Nephron (organoid): ENCODE measurements at regions not wholly inside any gene's neighbourhood (a gene's known extent, or its start where the extent isn't known, plus 50 kb on each side); places are given as distances from the start of the nearest gene placed in this dataset.
A peak's percentile ranks its signal among the peaks of the same experiment; 100 is the strongest.

ENCODE experiments used
- H3K27ac Mint-ChIP-seq, 3 experiments: 2 replicates each; pipeline ENCODE4 v1.8.0; 2020; ENCODE audit warnings: mixed read lengths in 3 of 3, mild to moderate bottlenecking in 2 of 3, moderate library complexity in 1 of 3
- H3K27me3 Mint-ChIP-seq: 2 replicates; pipeline ENCODE4 v1.8.0; 2021; ENCODE audit warnings: low read depth, mild to moderate bottlenecking, moderate library complexity, mixed read lengths
- H3K36me3 Mint-ChIP-seq: 2 replicates; pipeline ENCODE4 v1.8.0; 2020; ENCODE audit warnings: low read depth, mixed read lengths
- H3K4me1 Mint-ChIP-seq: 2 replicates; pipeline ENCODE4 v1.8.0; 2020; ENCODE audit warnings: mixed read lengths
- H3K4me3 Mint-ChIP-seq, 3 experiments: 2 replicates each; pipeline ENCODE4 v1.8.0; 2020; ENCODE audit warnings: mild to moderate bottlenecking in 3 of 3, mixed read lengths in 3 of 3, moderate library complexity in 2 of 3
- H3K9me3 Mint-ChIP-seq: 2 replicates; pipeline ENCODE4 v1.8.0; 2020; ENCODE audit warnings: mixed read lengths
- CTCF ChIP-seq, 3 experiments: fragments of 200-600 bp; sonication (generic); IDR thresholded peaks; one replicate each; pipeline ENCODE4 v1.5.0; 2021; ENCODE audit warnings: antibody characterized with exemption in 3 of 3; ENCODE audit not compliant: unreplicated experiment in 3 of 3

GRCh38 chr5:63220244-63220643 is 641.6 kb downstream of the LRRC70 start:
- Mint-ChIP-seq H3K9me3 (no peaks in the 10 kb centered on the region), H3K36me3 (no peaks in the 10 kb centered on the region), H3K27me3 (no peaks in the 10 kb centered on the region), H3K27ac (no peak overlapping the region), H3K4me3 (no peak overlapping the region), H3K4me1 (peaks cover 6% of the 10 kb centered on the region)
- TF ChIP-seq CTCF (IDR thresholded peaks at IDR 0.05; ENCODE audit: unreplicated experiment in 3 of 3) = no peak

- no peaks in the 10 kb centered on the region for H3K9me3 Mint-ChIP-seq
These were observed 638.8 kb downstream of the LRRC70 start for GRCh38 chr5:63217422-63217821.

GRCh38 chr5:63213256-63213655 is 634.6 kb downstream of the LRRC70 start:
- Mint-ChIP-seq H3K9me3 (no peaks in the 10 kb centered on the region), H3K4me1 (no peaks in the 10 kb centered on the region), H3K36me3 (no peaks in the 10 kb centered on the region), H3K27me3 (no peaks in the 10 kb centered on the region), H3K27ac (no peak overlapping the region), H3K4me3 (no peak overlapping the region)
- no peak for TF ChIP-seq CTCF (IDR thresholded peaks at IDR 0.05; ENCODE audit: unreplicated experiment in 3 of 3)

More at GRCh38 chr5:63217422-63217821, 638.8 kb downstream of the LRRC70 start:
- no peak overlapping the region for H3K4me3 Mint-ChIP-seq
- H3K27me3 Mint-ChIP-seq = no peaks in the 10 kb centered on the region
- no peak for TF ChIP-seq CTCF (IDR thresholded peaks at IDR 0.05; ENCODE audit: unreplicated experiment in 3 of 3)
- H3K27ac Mint-ChIP-seq = no peak overlapping the region
- H3K36me3 Mint-ChIP-seq = no peaks in the 10 kb centered on the region
- H3K4me1 Mint-ChIP-seq = peaks cover 6% of the 10 kb centered on the region

- Mint-ChIP-seq H3K4me3 (no peak overlapping the region), H3K27ac (peak overlapping the region in 1 of 3 experiments; percentile 10), H3K27me3 (no peaks in the 10 kb centered on the region), H3K9me3 (no peaks in the 10 kb centered on the region), H3K4me1 (no peaks in the 10 kb centered on the region), H3K36me3 (no peaks in the 10 kb centered on the region)
- TF ChIP-seq CTCF (IDR thresholded peaks at IDR 0.05; ENCODE audit: unreplicated experiment in 3 of 3) = no peak
These were observed 633.0 kb downstream of the LRRC70 start for GRCh38 chr5:63211448-63212132.

- H3K27ac Mint-ChIP-seq = no peak overlapping the region
- H3K4me1 Mint-ChIP-seq = no peaks in the 10 kb centered on the region
These were observed 627.4 kb downstream of the LRRC70 start for GRCh38 chr5:63205976-63206375.

More at GRCh38 chr5:63205976-63206375, 627.4 kb downstream of the LRRC70 start:
- TF ChIP-seq CTCF (IDR thresholded peaks at IDR 0.05; ENCODE audit: unreplicated experiment in 3 of 3) = no peak
- Mint-ChIP-seq H3K36me3 (no peaks in the 10 kb centered on the region), H3K4me3 (no peak overlapping the region), H3K27me3 (peaks cover 4% of the 10 kb centered on the region), H3K9me3 (no peaks in the 10 kb centered on the region)
